Islet precursor cell (in vitro differentiated cells): ENCODE measurements at regions not wholly inside any gene's neighbourhood (a gene's known extent, or its start where the extent isn't known, plus 50 kb on each side); places are given as distances from the start of the nearest gene placed in this dataset.

ENCODE experiments used
- DNase-seq: peaks from one replicate; pipeline ENCODE4 v3.0.0-alpha.2; 2018

DNA sequence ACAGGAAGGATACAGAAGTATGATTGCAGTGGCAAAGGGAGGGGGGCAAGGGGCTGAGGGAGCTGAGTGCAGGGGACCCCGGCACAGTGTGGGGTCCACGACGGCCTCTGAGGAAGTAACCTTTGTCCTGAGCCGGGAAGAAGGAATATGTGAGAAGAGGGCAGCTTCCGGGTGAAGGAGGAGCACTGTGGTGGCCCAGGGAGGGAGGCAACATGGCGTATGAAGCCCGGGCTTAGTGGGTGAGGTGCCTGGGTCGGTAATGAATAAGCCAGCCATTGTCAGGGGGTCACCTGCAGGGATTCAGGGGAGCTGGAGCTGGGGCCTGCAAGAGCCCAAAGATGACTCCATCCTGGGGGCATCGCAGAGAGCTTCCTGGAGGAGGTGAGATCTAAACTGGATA, 200.4 kb downstream of the FOXD2 start:
- no peak for DNase-seq

DNA sequence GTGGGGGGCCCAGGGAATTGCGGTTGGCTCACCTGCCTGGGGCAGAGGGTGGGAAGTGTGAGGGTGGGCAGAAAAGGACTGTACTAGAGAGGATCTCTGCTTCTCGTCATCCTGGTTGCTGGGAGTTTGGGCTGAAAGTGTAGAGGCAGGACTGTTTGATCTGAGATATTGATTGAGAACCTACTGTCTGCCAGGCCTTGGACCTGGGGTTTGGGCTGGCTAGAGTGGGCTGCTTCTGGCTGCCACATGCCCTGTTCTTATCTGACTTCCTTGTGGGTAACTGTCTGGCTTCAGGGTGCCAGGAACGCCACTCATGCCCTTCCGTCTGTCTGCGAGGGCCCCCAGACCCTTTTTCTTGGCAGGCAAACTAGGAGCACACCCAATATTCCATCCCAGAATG, 200.9 kb downstream of the FOXD2 start:
- no peak for DNase-seq

DNA sequence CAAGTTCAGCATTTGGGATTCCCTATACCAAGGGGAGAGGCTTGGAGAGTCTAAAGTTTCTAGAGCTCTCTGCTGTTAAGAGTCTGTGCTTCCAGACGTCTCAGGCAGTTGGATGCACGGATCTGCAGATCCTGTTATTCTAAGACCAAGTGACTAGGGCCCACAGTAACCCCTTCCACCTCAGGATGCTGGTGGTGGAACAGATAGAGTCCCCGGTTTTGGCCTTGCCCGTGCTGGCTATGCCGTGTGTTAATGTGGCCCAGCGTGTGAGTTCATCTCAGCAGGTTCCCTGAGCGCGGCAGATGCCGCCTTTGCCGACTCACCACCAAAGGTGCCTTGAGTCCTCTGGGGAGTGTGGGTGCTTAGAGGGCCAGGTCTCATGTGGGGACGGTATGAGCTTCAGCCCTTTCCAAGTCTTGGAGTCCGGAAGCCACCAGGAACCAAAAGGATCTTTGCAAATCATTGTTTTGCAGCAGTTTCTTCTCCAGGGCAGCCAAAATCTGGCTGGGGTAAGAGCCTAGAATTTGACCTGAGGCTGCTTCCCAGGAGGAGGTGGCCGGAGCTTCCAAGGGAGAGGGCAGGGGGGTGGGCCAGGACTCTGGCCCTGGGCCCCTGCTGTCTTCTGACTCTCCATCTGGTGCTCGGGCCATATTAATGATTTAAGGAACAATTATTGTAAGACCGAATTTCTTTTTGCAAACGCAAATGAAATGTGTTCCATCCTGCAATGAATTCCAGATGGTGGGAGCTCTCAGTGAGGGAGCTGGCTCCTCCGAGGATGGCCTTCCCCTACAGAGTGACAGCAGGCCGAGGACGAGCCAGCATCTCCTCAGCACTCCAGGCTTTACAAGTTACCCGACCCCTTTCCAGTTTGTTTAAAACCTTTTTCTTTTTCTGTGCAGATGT, 205.7 kb downstream of the FOXD2 start:
- no peak for DNase-seq

DNA sequence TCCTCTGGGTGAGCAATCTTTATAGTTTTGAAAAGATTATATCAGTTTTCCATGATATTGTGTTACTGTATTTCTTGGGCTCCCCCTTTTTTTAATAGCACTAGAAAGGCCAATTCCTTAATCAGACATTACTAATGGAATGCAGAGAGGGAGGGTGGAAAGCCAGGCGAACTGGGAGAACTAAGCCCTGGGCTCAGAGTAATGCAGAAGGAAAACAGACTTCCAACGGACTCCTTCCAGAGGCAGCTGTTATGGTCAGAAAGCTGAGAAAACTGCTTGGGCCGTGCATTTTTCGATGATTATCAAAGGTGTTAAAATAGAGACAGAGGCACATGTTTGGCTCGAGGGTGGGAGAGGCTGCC, 206.3 kb downstream of the FOXD2 start:
- no peak for DNase-seq

DNA sequence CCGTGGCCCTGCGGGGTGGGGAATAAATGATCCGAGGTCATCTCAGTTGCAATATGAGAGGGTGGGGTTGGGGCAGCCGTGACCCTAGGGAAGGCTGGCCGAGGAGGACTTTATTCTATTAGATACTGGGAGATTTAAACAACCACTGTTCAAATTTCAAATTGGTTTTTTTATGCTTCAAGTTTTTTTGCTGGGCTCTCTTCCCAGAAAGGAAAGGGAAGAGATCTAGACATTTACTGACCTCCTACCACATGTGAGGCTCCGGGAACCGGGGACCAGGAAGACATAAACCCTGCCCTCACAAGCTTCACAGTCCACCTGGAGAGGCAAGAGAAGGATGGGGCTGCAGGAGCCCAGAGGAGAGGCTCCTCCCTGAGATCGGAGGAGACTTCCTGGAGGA, 207.3 kb downstream of the FOXD2 start:
- DNase-seq: no peak

DNA sequence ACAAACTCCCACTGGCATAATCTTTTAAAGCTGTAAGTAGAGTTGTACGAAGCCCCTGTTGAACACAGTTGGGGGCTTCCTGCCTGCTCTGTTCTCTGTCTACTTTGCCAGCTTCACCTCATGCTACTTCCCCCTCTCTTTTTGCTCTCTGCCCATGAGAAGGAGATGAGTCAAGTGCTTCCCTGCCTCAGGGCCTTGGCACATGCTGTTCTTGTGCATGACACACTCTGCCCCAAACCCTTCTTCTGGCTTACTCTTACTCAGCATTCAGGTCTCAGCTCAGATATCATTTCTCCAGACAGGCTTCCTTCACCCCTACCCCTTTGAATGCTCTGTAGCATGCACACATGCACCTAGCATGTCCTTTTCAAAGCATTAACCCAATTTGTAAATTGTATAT, 208.8 kb downstream of the FOXD2 start:
- DNase-seq: no peak

DNA sequence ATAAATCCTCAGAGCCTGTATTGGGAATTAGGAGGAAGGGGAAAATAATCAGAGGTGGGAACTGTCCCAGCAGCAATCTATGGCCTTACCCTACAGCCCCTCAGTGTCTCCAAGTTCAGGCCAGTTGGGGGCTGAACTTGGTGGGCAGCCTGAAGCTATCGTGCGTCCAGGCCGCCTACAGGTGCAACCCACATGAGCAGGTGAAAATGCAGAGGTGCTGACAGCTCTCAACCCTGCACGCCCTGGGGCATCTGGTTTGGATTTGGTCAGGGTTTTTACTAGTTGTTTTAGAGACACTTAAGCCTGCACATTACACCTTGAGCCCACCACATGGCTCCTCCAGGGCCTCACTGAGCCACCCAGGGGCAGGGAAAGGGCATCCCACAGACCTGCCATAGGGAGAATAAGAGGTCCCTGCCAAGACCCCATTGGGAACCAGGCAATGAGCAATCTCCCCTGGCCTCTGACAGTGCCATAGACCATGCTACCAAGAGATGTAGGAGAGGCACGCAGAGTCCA, 209.5 kb downstream of the FOXD2 start:
- DNase-seq: no peak

DNA sequence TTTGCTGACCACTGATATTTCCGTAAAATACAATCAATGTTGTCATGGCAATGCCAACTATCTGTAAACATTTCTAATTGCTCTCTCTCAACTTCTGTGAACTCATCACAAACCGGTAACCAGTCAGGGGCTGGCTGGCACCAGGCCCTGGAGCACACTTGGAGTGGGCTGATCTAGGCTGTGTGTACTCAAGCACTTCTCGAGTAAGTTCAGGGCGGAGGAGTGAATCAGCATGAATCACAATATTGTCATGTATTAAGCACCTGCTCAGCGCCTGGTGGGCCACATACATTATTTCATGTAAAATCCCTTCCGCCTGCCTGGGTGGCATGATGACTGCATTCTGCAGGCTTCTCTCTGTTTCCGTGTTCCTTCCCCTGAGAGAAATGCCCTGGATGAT, 212.4 kb downstream of the FOXD2 start:
- peak; percentile 37 for DNase-seq

DNA sequence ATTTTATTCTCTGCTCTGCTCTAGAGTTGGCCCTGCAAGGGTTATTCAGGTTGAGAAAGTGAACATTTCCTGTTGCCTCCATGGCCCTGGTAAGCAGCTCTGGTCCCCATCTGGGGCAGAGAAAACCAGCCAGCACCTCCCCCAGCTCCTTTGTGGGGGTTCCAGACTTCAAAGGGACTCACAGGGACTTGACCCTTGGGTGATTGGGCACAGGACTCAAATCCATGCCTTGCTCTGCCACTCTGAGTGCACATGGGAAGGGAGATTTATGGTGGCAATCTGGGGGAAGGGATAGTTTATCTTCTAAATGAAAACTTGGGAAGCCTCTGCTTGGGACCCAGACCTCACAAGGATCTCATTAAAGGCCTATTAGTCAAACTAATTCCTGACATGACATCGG, 212.8 kb downstream of the FOXD2 start:
- DNase-seq: peak; percentile 15

DNA sequence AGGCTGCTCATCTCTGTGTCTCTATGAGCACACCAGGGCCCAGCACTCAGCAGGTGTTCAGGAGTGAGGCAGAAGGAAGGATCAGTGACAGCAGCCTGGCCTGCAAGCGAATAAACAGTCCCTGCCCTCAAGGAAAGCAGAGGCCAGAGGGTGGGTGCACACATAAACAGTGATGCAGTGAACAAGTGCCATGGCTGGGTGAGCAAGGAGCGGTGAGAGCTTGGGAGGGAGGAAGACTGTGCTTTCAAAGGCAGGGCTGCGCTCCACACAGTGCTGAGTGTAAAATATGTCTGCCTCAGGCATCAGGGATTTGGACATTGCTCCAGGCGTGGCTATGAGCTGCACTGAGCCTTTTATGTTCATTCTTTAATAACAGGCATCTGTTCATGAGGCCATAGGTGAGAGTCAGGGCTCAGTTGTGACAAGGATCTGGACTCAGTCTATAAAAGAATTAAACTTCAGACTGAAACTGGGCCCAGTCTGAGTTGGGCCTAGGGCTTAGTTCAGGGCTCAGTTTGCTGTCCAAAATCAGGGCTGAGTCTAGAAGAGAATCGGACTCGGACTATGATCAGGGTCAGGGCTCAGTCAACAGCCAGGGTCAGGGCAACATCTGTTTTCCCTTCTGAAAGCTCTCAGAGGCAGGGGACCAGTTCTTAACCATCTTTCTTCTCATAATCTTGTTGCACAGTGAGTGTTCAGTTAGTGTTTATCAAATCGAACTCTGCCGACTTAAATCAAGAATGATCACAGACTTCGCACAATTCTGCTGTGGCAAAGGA, 213.7 kb downstream of the FOXD2 start:
- peak; percentile 45 for DNase-seq

DNA sequence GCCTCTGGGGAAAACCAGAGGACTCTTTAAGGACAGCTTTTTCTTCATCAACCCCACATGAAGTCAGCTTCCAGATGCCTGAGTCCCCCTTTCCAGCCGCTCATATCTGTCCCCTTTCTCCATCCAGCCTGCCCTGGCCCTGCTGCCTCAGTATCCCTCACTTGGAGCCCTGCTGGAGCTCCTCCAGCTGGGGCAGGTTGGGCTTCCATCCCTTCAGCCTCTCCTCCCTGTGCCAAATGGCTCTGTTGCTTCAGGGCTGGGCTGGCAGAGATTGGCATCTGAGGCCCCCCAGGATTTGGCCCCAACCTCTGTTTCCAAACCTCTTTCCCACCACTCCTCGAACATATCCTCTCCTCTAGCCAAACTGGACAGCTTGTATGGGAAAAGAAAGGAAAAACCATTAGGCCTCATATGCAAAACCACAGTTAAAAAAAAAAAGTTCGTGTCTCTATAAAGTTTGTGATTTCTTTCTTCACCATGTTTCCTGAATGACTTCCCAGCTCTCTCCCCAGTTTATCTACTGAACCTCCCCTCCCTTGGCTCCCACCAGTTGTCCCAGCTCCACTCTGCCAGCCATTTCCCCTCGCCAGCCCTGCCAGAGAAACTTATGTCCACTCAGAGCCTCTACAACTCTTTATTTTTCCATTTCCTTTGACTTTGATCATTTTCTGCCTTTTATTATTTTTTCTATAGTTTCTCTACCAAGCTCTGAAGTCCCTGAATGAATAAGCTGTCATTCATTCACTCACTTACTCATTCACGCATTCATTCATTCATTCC, 217.9 kb downstream of the FOXD2 start:
- peak; percentile 26 for DNase-seq

DNA sequence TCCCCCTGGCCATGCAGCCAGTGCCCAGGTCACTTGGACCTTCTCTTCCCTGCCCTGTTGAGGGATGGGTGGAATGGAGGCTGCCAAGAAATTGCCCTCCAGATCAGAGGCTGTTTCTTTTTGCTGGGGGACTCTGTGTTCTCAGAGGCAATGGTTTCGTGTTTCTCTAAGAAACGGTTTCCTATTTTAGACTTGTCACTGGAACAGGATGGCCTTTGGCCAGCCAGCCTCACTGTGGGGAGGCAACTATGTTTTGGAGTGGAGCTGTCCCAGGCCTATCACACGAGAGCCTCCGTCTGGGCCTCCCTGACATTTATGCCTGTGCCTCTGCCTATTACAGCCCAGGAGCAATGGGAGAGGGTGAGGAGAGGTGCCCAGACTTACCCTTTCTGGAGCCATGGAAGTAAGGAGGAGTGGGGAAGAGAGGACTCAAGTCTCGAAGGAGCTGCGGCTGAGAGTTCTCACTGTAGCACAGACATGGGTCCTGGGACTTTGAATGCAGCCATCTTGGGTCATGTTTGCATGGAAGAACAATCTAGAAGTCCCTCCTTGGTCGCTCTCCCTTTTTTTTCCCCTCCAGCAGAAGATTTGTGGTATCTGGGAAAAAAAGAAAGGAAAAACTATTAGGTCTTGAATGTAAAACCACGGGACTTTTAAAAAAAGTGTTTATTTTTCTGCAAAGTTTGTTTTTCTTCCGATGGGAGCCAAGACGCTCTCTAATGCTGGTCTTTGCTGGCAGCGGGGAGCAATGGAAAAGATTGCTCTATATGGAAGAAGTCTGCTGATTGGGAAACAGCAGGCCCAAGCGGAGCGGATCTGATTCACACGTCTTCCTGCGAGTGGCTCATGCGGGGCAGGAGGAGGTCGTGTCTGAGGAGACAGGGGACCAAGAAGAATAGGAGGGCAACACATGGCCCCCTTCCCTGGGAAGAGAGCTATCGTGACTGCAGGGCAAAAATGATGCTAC, 219.2 kb downstream of the FOXD2 start:
- peak; percentile 28 for DNase-seq

DNA sequence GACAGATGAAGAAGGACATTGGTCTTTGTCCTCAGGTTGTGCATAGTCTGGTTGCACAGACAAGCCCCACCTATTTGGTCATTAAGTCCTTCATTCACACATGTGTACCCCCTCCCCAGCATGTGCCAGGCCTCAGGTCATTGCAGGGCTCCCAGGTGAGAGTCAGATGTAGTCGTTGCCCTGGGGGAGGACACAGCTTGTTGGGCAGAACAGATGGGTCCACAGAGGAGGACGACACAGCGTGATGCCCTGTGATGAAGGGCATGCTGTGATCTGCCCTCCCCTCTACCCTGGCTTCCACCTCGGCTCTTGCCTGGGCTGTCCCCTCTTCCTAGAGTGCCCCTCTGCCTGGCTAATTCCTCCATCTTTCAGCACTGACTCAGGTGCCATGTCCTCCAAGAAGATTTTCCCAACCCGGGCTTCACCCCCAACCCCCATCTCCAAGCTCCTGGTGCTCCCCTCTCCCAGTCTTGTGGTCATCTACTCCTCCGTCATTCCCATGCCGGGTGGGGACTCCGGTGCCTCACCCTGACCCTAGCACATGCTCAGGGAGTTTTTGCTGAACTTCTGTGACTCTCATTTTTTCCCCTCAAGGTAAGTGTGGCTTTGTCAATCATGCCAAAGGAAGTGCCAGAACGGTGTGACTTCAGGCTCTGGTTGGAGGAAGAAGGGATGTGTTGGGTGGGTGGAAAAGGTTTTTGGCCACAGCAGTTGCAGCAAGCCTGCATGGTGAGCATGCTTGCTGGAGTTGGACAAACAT, 220.5 kb downstream of the FOXD2 start:
- DNase-seq: peak; percentile 34

DNA sequence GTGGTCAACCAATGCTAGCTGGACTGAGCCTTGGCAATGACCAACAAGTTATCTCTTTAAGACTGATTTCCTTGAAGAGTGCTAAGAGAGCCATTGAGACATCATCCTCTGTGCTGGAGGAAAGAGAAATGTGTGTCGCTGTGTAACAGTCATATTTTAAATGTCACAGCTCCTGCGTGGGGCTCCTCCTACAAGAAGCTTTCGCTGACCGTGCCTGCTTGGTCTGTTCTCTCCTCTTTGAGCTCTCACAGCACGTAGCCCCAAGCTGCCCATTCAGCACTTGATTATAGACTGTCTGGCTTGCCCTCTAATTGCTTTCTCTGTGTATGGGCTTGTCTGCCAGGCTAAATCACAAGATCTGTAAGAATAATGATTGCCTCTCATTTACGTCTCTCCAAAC, 221.3 kb downstream of the FOXD2 start:
- DNase-seq: peak; percentile 67

DNA sequence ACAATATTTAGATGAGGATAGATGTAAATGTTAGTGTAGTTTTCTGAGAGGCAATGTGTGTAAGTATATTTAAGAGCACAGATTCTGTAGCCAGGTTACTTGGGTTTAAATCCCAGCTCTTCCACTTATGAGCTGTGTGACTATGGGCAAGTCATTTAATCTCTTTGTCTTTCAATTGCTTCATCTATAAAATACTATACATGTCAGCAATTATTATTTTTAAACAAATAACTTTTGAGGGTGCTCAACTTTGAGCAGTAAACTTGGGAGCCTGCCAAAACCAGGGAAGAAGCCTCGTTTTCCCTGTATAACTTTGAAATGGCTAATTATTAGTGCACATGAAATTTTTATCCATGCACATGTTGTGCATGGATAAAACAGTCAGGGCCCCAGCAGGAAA, 222.8 kb downstream of the FOXD2 start:
- DNase-seq: no peak

DNA sequence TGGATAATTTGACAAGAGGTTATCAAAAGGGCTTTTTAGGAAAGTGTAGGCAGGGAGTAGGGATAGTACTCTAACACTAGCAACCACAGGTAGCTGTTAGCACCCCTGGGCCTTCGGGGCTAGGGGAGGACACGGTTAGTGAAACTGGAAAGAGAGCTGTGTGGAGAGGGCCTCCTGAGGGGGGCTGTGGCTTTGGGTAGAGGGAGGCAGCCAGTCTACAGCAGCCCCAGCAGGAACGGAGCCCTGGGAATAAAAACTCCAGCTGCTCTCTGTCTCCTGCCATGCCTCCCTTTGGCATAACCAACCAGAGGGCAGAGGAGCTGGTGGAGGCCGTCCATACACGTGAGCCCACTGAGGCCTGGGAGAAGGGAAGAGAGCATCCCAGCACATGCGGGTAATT, 223.2 kb downstream of the FOXD2 start:
- peak; percentile 27 for DNase-seq

DNA sequence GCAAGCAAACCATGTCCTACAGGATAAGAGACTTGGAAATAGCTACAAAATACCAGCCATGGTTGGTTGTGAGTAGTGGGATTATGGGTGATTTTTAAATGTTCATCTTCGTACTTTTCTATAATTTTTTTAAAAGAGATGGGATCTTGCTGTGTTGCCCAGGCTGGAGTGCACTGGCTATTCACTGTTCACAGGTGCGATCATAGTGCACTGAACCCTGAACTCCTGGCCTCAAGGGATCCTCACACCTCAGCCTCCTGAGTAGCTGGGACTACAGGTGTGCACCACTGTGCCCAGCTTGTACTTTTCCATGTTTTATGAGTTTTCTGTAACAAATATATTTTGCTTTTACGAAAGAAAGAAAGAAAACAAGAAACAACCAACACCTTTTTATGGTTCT, 224.2 kb downstream of the FOXD2 start:
- DNase-seq: no peak

DNA sequence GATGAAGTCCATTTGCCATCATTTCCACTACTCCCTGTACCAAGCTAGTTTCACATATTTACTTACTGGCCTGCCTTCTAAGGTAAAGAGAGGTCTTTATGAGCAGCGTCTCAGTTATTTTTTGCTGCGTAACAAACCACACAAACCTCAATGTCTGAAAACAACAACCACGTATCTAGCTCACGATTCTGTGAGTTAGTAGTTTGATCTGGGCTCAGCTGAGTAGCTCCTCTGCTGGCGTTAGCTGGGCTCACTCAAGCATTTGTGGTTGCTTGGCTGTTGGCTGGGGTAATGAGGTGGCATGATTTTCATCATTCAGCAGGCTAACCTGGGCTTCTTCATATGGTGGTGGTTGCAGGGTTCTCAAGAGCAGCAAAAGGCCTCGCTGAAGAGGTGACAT, 225.4 kb downstream of the FOXD2 start:
- DNase-seq: peak; percentile 22

DNA sequence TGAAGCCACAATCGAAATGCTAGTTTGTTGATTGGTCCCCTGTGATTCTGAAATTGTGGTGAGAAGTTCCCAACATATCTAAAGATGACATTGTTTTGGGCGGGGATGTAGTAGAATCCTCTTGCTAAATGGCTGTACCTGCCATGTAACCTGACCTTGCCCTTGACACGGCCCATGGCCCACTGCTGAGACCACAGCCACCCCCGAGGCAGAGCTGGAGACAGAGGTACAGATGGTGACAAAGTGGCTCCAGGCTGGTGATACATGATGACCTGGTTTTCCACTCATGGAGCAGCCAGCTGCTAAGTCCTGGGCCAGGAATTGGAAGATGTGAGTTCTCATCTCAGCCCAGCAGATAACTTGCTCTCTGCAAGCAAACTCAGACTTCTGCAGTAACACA, 226.5 kb downstream of the FOXD2 start:
- no peak for DNase-seq

DNA sequence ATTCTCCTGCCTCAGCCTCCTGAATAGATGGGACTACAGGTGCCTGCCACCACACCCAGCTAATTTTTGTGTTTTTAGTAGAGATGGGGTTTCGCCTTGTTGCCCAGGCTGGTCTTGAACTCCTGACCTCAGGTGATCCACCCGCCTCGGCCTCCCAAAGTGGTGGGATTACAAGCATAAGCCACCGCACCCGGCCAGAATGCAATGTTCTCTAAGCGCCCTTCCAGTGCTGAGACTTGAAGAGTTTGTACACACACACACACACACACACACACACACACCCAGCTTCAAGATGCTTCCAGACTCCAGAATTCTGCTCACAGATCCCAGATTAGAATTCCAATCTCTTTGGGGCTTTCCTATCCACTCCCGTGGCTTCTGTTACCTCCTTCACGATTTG, 227.1 kb downstream of the FOXD2 start:
- DNase-seq: peak; percentile 26

DNA sequence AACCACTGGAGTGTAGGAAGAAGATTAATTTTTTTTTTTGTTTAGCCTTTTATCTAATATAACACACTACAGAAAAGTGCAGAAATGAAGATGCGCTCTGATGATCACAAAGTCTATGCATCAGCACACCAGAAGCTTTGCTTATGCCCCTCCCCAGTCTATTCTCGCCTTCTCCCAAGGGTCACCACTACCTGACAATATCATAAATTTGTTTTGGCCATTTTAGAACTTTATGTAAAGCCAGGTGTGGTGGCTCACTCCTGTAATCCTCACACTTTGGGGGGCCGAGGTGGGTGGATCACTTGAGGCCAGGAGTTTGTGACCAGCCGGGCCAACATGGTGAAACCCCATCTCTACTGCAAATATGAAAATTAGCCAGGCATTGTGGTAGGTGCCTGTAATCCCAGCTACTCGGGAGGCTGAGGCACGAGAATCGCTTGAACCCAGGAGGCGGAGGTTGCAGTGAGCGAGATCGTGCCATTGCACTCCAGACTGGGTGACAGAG, 231.3 kb downstream of the FOXD2 start:
- DNase-seq: peak; percentile 27
